ENCODE measurements at regions not wholly inside any gene's neighbourhood (a gene's known extent, or its start where the extent isn't known, plus 50 kb on each side); places are given as distances from the start of the nearest gene placed in this dataset.
"Not testable (repeated sequence)": the region's sequence is repeated elsewhere in the genome, so short reads cannot be mapped to it uniquely, and the experiment has no call there.

- no peak for TF ChIP-seq CTCF (IDR thresholded peaks at IDR 0.05)
- TF ChIP-seq POLR2A (IDR thresholded peaks at IDR 0.05) = no peak
- H3K27ac ChIP-seq = no peak overlapping the region
Observed at GRCh38 chr6:99818161-99818560, 175.9 kb downstream of the MCHR2 start.

GRCh38 chr6:99819853-99820252 is 174.2 kb downstream of the MCHR2 start:
- TF ChIP-seq CTCF (IDR thresholded peaks at IDR 0.05) (no peak), POLR2A (IDR thresholded peaks at IDR 0.05) (no peak)
- H3K27ac ChIP-seq = no peak overlapping the region
- H3K9me3 ChIP-seq = no peaks in the 10 kb centered on the region
- DNase-seq = no peak
- H3K27me3 ChIP-seq = no peaks in the 10 kb centered on the region
- H3K4me3 ChIP-seq = no peak overlapping the region
- no peaks in the 10 kb centered on the region for H3K4me1 ChIP-seq
- no peaks in the 10 kb centered on the region for H3K36me3 ChIP-seq

More at GRCh38 chr6:99818161-99818560, 175.9 kb downstream of the MCHR2 start:
- no peak overlapping the region for H3K4me3 ChIP-seq
- no peaks in the 10 kb centered on the region for H3K9me3 ChIP-seq
- H3K4me1 ChIP-seq = peaks cover 0 to 4% (median 1%) of the 10 kb centered on the region in 4 donors
- DNase-seq = no peak
- H3K27me3 ChIP-seq = no peaks in the 10 kb centered on the region
- H3K36me3 ChIP-seq = no peaks in the 10 kb centered on the region

GRCh38 chr6:99821164-99821563 is 172.9 kb downstream of the MCHR2 start:
- Histone ChIP-seq H3K9me3 (no peaks in the 10 kb centered on the region), H3K27me3 (no peaks in the 10 kb centered on the region), H3K4me1 (no peaks in the 10 kb centered on the region), H3K27ac (no peak overlapping the region), H3K4me3 (no peak overlapping the region), H3K36me3 (no peaks in the 10 kb centered on the region)
- TF ChIP-seq POLR2A (IDR thresholded peaks at IDR 0.05) = no peak
- no peak for TF ChIP-seq CTCF (IDR thresholded peaks at IDR 0.05)
- DNase-seq = peak in 1 of 3 donors; percentile 52

GRCh38 chr6:99822741-99823512 is 171.1 kb downstream of the MCHR2 start:
- Histone ChIP-seq H3K27ac (no peak overlapping the region), H3K4me3 (no peak overlapping the region), H3K9me3 (no peaks in the 10 kb centered on the region), H3K27me3 (no peaks in the 10 kb centered on the region), H3K4me1 (no peaks in the 10 kb centered on the region), H3K36me3 (no peaks in the 10 kb centered on the region)
- TF ChIP-seq POLR2A (IDR thresholded peaks at IDR 0.05) (no peak), CTCF (IDR thresholded peaks at IDR 0.05) (peak in 4 of 6 experiments; percentile 22 to 58 (median 42))
- peak in 1 of 3 donors; percentile 45 for DNase-seq

GRCh38 chr6:99823513-99824235 is 170.3 kb downstream of the MCHR2 start:
- H3K4me3 ChIP-seq, H3K27ac ChIP-seq, DNase-seq: not testable (repeated sequence)

GRCh38 chr6:99833034-99833433 is 161.0 kb downstream of the MCHR2 start:
- Histone ChIP-seq H3K27me3 (no peaks in the 10 kb centered on the region), H3K27ac (no peak overlapping the region), H3K4me1 (no peaks in the 10 kb centered on the region), H3K36me3 (no peaks in the 10 kb centered on the region), H3K9me3 (no peaks in the 10 kb centered on the region), H3K4me3 (no peak overlapping the region)
- no peak for DNase-seq
- TF ChIP-seq CTCF (IDR thresholded peaks at IDR 0.05) (no peak), POLR2A (IDR thresholded peaks at IDR 0.05) (no peak)

More at GRCh38 chr6:99823513-99824235, 170.3 kb downstream of the MCHR2 start:
- H3K9me3 ChIP-seq, H3K4me1 ChIP-seq, H3K36me3 ChIP-seq, H3K27me3 ChIP-seq: not testable (repeated sequence)
